K562 (cell line): ENCODE measurements at regions not wholly inside any gene's neighbourhood (a gene's known extent, or its start where the extent isn't known, plus 50 kb on each side); places are given as distances from the start of the nearest gene placed in this dataset.

Experiments used
- CAMTA2 ChIP-seq: fragments of 250-450 bp; sonication (Bioruptor Pico); conservative IDR thresholded peaks from 2 replicates; pipeline ENCODE4 v1.5.1; 2022
- CTCF ChIP-seq, 3 experiments: IDR thresholded peaks in 2 of 3; conservative IDR thresholded peaks in 1 of 3; 2 replicates each; pipeline ENCODE4 v1.5.1; 2011 to 2012; ENCODE audit warnings: low read length in 3 of 3, mild to moderate bottlenecking in 3 of 3, control low read depth in 2 of 3, improper control_type of control experiment in 1 of 3, inconsistent platforms in 1 of 3, low read depth in 1 of 3, mixed read lengths in 1 of 3, moderate library complexity in 1 of 3; ENCODE audit not compliant: insufficient read depth in 2 of 3
- E2F4 ChIP-seq: sonication (generic); formaldehyde crosslinking; IDR thresholded peaks from 2 replicates; pipeline ENCODE4 v1.8.0; 2022; ENCODE audit warnings: mild to moderate bottlenecking, low read depth, missing genetic modification reagents
- FOS ChIP-seq: IDR thresholded peaks from 3 replicates; pipeline ENCODE4 v1.6.1; 2011; ENCODE audit not compliant: insufficient read length; ENCODE audit errors: extremely low read depth
- PREB ChIP-seq: sonication (generic); formaldehyde crosslinking; IDR thresholded peaks from 2 replicates; pipeline ENCODE4 v1.8.1; 2023; ENCODE audit warnings: mild to moderate bottlenecking, missing genetic modification reagents
- PRPF4 ChIP-seq: fragments of 200-400 bp; formaldehyde crosslinking; IDR thresholded peaks from one replicate; pipeline ENCODE4 v1.6.1; 2017; ENCODE audit warnings: low read length, low read depth, mild to moderate bottlenecking; ENCODE audit not compliant: insufficient read depth, poor library complexity, severe bottlenecking
- SPI1 ChIP-seq: IDR thresholded peaks from 2 replicates; pipeline ENCODE4 v1.6.1; 2011; ENCODE audit warnings: low read depth, low read length, control low read depth, borderline replicate concordance
- ZNF263 ChIP-seq: sonication (generic); formaldehyde crosslinking; IDR thresholded peaks from 2 replicates; pipeline ENCODE4 v1.8.0; 2022; ENCODE audit warnings: mild to moderate bottlenecking, missing genetic modification reagents, borderline replicate concordance
- ZNF277 ChIP-seq: fragments of 250-450 bp; sonication (Bioruptor Pico); IDR thresholded peaks from 2 replicates; pipeline ENCODE4 v1.8.0; 2022; ENCODE audit warnings: inconsistent platforms, mild to moderate bottlenecking, moderate library complexity, borderline replicate concordance
- ZNF280A ChIP-seq: fragments of 450-650 bp; IDR thresholded peaks from 2 replicates; pipeline ENCODE4 v1.6.1; 2018; ENCODE audit warnings: mild to moderate bottlenecking, low read depth; ENCODE audit not compliant: partially characterized antibody
- ZNF318 ChIP-seq, 2 experiments: fragments of 450-650 bp; IDR thresholded peaks; 2 replicates each; pipeline ENCODE4 v1.6.1; 2016; ENCODE audit warnings: mild to moderate bottlenecking in 2 of 2, borderline replicate concordance in 1 of 2, low read depth in 1 of 2, moderate library complexity in 1 of 2
- ZNF512 ChIP-seq: IDR thresholded peaks from 2 replicates; pipeline ENCODE4 v1.6.1; 2016; ENCODE audit warnings: missing genetic modification characterization, missing compliant biosample characterization

GRCh38 chr2:120876526-120877280 is 141.0 kb downstream of the GLI2 start:
- no peak for TF ChIP-seq FOS
- no peak for TF ChIP-seq ZNF277 (CRISPR knock-in tag)
- no peak for TF ChIP-seq ZNF318 (IDR thresholded peaks at IDR 0.05; ENCODE audit: borderline replicate concordance in 1 of 2, low read depth in 1 of 2)
- TF ChIP-seq CAMTA2 = no peak
- no peak for TF ChIP-seq E2F4
- TF ChIP-seq PRPF4 = no peak
- TF ChIP-seq PREB (CRISPR knock-in tag) = no peak
- TF ChIP-seq SPI1 = no peak
- no peak for TF ChIP-seq ZNF263 (CRISPR knock-in tag)
- no peak for TF ChIP-seq ZNF512
- TF ChIP-seq CTCF (IDR thresholded peaks at IDR 0.05 in 2 of 3, conservative IDR thresholded peaks at IDR 0.05 in 1 of 3; ENCODE audit: insufficient read depth in 2 of 3, low read depth in 1 of 3, low read length in 3 of 3) = no peak
- TF ChIP-seq ZNF280A = no peak
